ENCODE measurements at regions not wholly inside any gene's neighbourhood (a gene's known extent, or its start where the extent isn't known, plus 50 kb on each side); places are given as distances from the start of the nearest gene placed in this dataset.

DNA sequence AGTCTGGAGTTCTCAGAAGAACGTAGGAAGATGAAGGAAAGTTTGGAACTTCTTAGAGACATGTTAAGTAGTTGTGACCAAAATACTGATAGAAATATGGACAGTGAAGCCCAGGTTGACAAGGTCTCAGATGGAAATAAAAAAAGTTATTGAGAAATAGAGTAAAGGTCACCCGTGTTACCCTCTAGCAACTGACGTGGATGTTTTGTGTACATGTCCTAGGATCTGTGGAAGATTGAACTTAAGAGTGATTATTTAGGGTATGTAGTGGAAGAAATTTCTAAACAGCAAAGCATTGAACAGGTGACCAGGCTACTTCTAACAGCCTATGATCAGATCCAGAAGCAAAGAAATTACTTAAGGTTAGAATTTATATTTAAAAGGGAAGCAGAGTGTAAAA lies 1020.4 kb downstream of the FSTL5 start:
- Histone ChIP-seq H2AFZ (ENCODE audit: insufficient read depth, low read depth, low read length, poor library complexity, severe bottlenecking) (no peak overlapping the region), H3K36me3 (replicated peaks in 1 of 2; ENCODE audit: control extremely low read depth in 1 of 2, control insufficient read depth in 1 of 2, extremely low read depth in 1 of 2, insufficient read depth in 2 of 2, low read length in 1 of 2) (no peaks in the 10 kb centered on the region), H3K4me3 (ENCODE audit: control extremely low read depth in 1 of 5, extremely low read depth in 1 of 5, insufficient read depth in 1 of 5, low read depth in 2 of 5, low read length in 4 of 5) (no peak overlapping the region), H4K20me1 (ENCODE audit: control insufficient read depth, insufficient read depth, low read length, poor library complexity, severe bottlenecking) (no peaks in the 10 kb centered on the region), H3K27me3 (replicated peaks in 1 of 4; ENCODE audit: control extremely low read depth in 1 of 4, control insufficient read depth in 3 of 4, insufficient read depth in 4 of 4, low read length in 3 of 4) (no peaks in the 10 kb centered on the region), H3K9me3 (ENCODE audit: control extremely low read depth in 1 of 3, control insufficient read depth in 2 of 3, insufficient read depth in 1 of 3, low read length in 2 of 3) (peaks cover 0 to 7% (median 0%) of the 10 kb centered on the region in 3 donors), H3K9ac (ENCODE audit: low read length) (no peak overlapping the region), H3K27ac (ENCODE audit: low read length in 2 of 2) (no peak overlapping the region), H3K4me1 (ENCODE audit: control insufficient read depth in 2 of 2, insufficient read depth in 2 of 2, low read length in 2 of 2) (no peaks in the 10 kb centered on the region), H3K79me2 (ENCODE audit: control insufficient read depth, insufficient read depth, low read length) (no peaks in the 10 kb centered on the region), H3K4me2 (replicated peaks; ENCODE audit: low read depth, low read length, poor library complexity, severe bottlenecking) (no peak overlapping the region)
- peaks cover 6% of the 10 kb centered on the region for H3K9me3 Mint-ChIP-seq (ENCODE audit: insufficient read depth)
- WGBS (ENCODE audit: insufficient coverage), result 93% methylated on average over 2 of the region's 3 CpGs
- no peaks in the 10 kb centered on the region for H3K4me1 Mint-ChIP-seq
- ChIA-PET CTCF (no interaction called here), POLR2A (no interaction called here)
- ATAC-seq (ENCODE audit: low read depth) (no peak), DNase-seq (no peak)
- TF ChIP-seq EZH2 (IDR thresholded peaks at IDR 0.05; ENCODE audit: borderline replicate concordance, insufficient read depth, low read depth, low read length, poor library complexity, severe bottlenecking) (no peak), CTCF (IDR thresholded peaks at IDR 0.05) (no peak)
- H3K4me3 Mint-ChIP-seq, result no peak overlapping the region
- H3K27ac Mint-ChIP-seq, result no peak overlapping the region
- intact Hi-C loops (cut with micrococcal nuclease), result no loop called here
- no peaks in the 10 kb centered on the region for H3K27me3 Mint-ChIP-seq

DNA sequence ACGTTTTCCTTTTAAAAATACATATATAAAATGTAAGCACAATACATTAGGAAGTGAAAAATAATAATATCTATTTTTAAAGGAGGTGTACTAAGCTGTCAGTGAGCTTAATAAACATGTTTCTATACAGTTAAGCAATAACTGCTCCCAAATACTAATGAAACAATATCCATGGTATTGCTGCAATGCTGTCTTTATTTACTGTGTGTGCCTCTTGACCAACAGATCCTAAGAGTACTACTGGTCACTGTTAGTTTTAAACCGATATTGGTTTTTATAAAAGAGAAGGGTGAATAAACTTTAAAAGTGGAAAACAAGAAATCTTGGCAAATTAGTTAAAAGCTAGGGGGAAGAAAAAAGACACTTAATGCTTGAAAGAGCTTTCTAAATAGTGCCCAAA lies 1029.0 kb downstream of the FSTL5 start:
- Mint-ChIP-seq H3K27me3 (no peaks in the 10 kb centered on the region), H3K27ac (no peak overlapping the region), H3K9me3 (ENCODE audit: insufficient read depth) (peaks cover 2% of the 10 kb centered on the region), H3K4me3 (no peak overlapping the region), H3K4me1 (no peaks in the 10 kb centered on the region)
- no peaks in the 10 kb centered on the region for H3K36me3 ChIP-seq (replicated peaks in 1 of 2; ENCODE audit: control extremely low read depth in 1 of 2, control insufficient read depth in 1 of 2, extremely low read depth in 1 of 2, insufficient read depth in 2 of 2, low read length in 1 of 2)
- no peak overlapping the region for H3K27ac ChIP-seq (ENCODE audit: low read length in 2 of 2)
- no CpG with 5 or more reads among the region's 2 CpGs for WGBS (ENCODE audit: insufficient coverage)
- ATAC-seq (ENCODE audit: low read depth) (no peak), DNase-seq (no peak)
- H3K4me3 ChIP-seq (ENCODE audit: control extremely low read depth in 1 of 5, extremely low read depth in 1 of 5, insufficient read depth in 1 of 5, low read depth in 2 of 5, low read length in 4 of 5), result no peak overlapping the region
- H3K27me3 ChIP-seq (replicated peaks in 1 of 4; ENCODE audit: control extremely low read depth in 1 of 4, control insufficient read depth in 3 of 4, insufficient read depth in 4 of 4, low read length in 3 of 4), result no peaks in the 10 kb centered on the region
- no peaks in the 10 kb centered on the region for H3K4me1 ChIP-seq (ENCODE audit: control insufficient read depth in 2 of 2, insufficient read depth in 2 of 2, low read length in 2 of 2)
- peaks cover 0 to 5% (median 0%) of the 10 kb centered on the region in 3 donors for H3K9me3 ChIP-seq (ENCODE audit: control extremely low read depth in 1 of 3, control insufficient read depth in 2 of 3, insufficient read depth in 1 of 3, low read length in 2 of 3)
- TF ChIP-seq CTCF (IDR thresholded peaks at IDR 0.05) (no peak), EZH2 (IDR thresholded peaks at IDR 0.05; ENCODE audit: borderline replicate concordance, insufficient read depth, low read depth, low read length, poor library complexity, severe bottlenecking) (no peak)
- CTCF ChIA-PET, result no interaction called here
- no peak overlapping the region for H2AFZ ChIP-seq (ENCODE audit: insufficient read depth, low read depth, low read length, poor library complexity, severe bottlenecking)
- POLR2A ChIA-PET, result no interaction called here
- H4K20me1 ChIP-seq (ENCODE audit: control insufficient read depth, insufficient read depth, low read length, poor library complexity, severe bottlenecking), result no peaks in the 10 kb centered on the region
- H3K79me2 ChIP-seq (ENCODE audit: control insufficient read depth, insufficient read depth, low read length), result no peaks in the 10 kb centered on the region
- intact Hi-C loops (cut with micrococcal nuclease), result no loop called here
- no peak overlapping the region for H3K4me2 ChIP-seq (replicated peaks; ENCODE audit: low read depth, low read length, poor library complexity, severe bottlenecking)
- H3K9ac ChIP-seq (ENCODE audit: low read length), result no peak overlapping the region

Data from B cell (primary cell).